ENCODE measurements at regions not wholly inside any gene's neighbourhood (a gene's known extent, or its start where the extent isn't known, plus 50 kb on each side); places are given as distances from the start of the nearest gene placed in this dataset.
"Not testable (repeated sequence)": the region's sequence is repeated elsewhere in the genome, so short reads cannot be mapped to it uniquely, and the experiment has no call there.

GRCh38 chr7:79709574-79710409 is 256.3 kb upstream of the MAGI2 start:
- no peak for DNase-seq

DNA sequence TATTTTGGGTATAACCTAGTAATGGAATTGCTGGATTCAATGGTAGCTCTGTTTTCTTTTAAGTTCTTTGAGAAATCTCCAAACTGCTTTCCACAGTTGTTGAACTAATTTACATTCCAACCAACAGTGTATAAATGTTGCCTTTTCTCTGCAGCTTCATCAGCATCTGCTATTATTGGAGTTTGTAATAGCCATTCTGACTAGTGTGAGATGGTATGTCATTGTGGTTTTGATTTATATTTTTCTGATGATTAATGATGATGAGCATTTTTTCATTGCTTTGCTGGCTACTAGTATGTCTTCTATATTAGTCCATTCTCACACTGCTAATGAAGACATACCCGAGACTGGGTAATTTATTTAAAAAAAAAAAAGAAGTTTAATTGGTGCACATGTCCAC is 248.6 kb upstream of the MAGI2 start:
- DNase-seq = no peak

GRCh38 chr7:79692015-79692414 is 238.5 kb upstream of the MAGI2 start:
- no peak for DNase-seq

- no peak for DNase-seq
These were observed 237.6 kb upstream of the MAGI2 start for GRCh38 chr7:79691074-79691473.

GRCh38 chr7:79684384-79684783 is 230.9 kb upstream of the MAGI2 start:
- no peak for DNase-seq

GRCh38 chr7:79683916-79684315 is 230.4 kb upstream of the MAGI2 start:
- no peak for DNase-seq

DNA sequence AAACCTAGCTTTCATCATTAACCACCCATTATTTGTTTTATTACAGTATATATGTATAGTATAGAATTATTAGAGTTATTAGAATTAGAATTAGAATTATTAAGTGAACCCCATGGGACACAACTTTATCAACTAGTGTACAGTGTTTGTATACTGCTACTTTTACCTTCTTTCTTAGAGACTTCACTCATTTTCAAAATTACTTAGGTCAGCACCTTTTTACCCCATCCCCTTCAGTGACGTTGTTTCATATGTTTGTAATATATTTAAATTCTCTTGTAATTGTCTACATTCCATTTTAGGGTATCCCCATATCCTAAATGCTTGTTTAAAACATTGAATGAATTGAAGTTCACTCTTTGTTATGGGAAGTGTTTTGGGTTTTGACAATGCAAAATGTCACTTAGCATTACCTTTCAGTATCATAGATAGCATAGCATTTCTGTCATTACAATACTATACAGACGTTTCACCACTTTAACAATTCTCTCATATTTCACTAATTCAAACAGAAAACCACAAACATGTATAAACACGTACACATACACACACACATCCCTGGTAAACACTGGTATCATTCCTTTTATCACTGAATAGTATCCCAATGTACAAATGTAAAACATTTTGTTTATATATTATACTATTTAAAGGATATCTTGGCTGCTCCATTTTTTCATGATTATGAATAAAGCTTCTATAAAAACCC is 229.9 kb upstream of the MAGI2 start:
- no peak for DNase-seq

GRCh38 chr7:79681454-79681853 is 228.0 kb upstream of the MAGI2 start:
- no peak for DNase-seq

DNA sequence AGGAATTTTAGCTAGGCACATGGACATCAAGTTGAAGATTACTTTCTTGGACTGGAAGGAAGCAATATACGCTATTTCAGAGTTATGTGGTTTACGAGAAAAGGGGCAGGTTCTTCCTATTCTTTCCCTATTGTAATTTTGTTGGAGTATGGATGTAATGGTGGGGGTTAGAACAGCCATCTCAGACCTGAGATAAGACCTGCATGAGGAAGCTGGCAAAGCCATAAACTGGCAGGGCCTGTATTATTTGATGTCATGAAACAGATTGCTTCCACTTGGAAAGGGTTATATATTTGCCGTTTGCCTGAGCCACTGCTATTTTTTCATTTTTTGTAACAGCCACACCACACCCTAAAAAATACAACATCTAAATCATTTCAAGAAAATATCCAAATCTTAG is 220.5 kb upstream of the MAGI2 start:
- DNase-seq = no peak

GRCh38 chr7:79673421-79673820 is 220.0 kb upstream of the MAGI2 start:
- no peak for DNase-seq

DNA sequence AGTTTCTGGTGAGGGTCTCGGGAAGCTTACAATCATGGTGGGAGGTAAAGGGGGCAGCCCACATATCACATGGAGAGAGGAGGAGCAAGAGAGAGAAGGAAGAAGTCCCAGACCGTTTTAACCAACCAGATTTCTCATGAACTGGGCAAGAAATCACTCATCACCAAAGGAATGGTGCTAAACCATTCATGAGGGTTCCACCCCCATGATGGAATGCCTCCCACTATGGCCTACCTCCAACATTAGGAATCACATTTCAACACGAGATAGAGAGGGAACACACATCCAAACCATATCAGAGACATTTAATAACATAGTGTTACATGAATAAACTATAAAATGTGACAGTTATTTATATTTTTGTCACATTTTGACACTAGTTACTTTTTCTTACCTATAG is 214.8 kb upstream of the MAGI2 start:
- DNase-seq = no peak

DNA sequence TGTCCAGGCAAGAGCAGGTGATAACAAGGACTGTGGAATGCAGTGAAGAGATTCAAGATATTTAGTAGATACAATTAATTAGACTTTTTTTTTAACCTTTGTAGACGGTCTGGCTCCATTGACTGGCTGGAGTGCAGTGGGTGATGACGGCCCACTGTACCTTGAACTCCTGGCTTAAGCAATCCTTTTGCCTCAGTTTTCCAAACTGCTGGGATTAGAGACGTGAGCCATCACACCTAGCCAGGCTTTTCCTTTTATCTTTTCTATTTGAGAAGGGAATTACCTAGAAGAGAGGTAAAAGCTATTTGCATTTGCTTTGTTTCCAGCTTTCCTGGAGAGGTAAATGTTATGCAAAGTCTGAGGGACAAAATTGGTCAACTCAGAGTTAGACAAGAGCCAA is 213.0 kb upstream of the MAGI2 start:
- no peak for DNase-seq

DNA sequence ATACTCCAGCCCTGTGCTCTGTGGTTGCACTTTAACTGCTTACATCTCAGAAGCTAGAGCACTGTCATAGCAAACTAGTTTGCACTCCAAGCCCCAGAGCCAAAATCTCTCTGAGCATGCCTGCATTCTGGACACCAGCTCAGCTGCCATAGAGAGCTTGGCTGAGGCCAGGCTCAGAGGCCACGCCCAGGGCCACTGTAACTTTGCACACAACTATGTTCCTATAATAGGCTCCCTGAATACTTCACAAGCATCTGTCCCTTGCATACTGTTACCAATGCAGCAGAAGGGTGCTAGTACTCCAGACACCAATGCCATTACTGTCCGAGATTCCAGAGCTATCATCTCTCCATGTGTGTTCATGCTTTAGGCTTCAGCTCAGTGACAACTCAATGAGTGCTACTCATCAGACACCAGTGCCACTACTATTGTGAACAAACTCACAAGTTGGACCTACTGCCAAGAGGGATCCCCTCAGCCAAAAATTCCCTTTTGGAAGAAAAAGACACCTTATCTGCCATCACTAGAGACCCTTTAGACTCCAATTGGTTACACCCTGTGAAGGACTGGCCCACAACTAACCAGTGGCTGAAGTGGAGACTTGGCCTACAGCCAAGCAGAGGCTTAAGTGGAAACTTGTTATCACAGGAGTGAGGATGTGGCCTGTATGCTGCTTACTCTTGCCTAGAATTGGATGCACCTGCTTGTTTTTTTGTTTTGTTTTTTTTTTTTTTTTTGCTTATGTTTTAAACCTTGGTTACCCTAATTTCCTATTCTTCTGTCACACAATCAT is 211.6 kb upstream of the MAGI2 start:
- peak; percentile 4 for DNase-seq

GRCh38 chr7:79658304-79658703 is 204.8 kb upstream of the MAGI2 start:
- no peak for DNase-seq

GRCh38 chr7:79653136-79653631 is 199.7 kb upstream of the MAGI2 start:
- no peak for DNase-seq

GRCh38 chr7:79652619-79653018 is 199.2 kb upstream of the MAGI2 start:
- DNase-seq = no peak

GRCh38 chr7:79647711-79648110 is 194.2 kb upstream of the MAGI2 start:
- DNase-seq = no peak

DNA sequence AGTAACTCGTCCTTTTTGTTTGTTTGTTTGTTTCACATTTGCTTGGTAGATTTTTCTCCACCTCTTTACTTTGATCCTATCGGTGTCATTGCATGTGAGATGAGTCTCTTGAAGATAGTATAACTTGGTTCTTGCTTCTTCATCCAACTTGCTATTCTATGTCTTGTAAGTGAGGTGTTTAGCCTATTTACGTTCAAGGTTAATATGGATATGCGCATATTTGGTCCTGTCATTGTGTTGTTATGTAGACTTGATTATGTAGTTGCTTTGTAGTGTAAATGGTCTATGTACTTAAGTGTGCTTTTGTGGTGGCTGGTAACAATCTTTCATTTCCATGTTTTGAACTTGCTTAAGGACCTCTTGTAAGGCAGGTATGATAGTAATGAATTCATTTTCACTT is 192.8 kb upstream of the MAGI2 start:
- DNase-seq = no peak

GRCh38 chr7:79636849-79637248 is 183.4 kb upstream of the MAGI2 start:
- DNase-seq = no peak

DNA sequence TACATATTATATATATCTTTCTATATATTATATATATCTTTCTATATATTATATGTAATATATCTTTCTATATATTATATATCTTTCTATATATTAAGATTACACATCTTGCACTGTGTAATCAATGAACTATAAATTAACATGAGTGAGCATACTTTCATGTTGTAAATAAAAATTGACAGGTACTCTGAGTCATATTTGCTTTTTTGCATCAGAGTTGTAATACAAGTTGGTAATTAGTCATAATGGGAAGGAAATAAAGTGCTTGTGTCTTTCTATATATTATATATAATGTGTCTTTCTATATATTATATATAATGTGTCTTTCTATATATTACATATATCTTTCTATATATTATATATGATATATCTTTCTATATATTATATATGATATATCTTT is 172.5 kb upstream of the MAGI2 start:
- DNase-seq = not testable (repeated sequence)

DNA sequence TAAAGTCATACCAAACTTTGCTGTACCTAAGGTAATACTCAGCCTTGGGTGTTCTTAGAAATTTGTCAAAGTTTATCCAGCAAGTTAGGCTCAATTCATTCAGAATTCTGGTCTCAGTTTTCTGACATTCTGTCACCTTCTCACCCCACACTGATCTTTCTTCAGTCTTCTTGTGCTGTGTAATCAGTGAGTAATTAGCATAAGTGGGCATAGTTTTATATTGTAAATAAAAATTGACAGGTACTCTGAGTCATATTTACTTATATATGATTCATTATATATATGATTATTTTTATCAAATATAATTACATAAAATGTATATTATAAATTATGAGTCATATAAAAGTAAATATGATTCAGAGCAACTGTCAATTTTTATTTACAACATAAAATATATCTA is 170.9 kb upstream of the MAGI2 start:
- no peak for DNase-seq

- no peak for DNase-seq
These were observed 169.3 kb upstream of the MAGI2 start for GRCh38 chr7:79622781-79623180.

DNA sequence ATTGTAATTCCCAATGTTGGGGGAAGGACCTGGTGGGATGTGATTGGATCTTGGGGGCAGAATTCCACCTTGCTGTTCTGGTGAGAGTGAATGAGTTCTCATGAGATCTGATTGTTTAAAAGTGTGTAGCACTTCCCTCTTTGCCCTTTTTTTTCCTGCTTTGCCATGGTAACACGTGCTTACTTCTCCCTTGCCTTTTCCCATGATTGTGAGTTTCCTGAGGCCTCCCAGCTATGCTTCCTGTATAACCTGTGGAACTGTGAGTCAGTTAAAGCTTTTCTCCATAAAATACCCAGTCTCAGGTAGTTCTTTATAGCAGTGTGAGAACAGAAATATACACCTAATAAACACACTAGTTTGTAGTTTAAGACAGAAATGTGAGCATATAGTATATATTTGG is 166.8 kb upstream of the MAGI2 start:
- DNase-seq = no peak

- DNase-seq = no peak
These were observed 165.7 kb upstream of the MAGI2 start for GRCh38 chr7:79619216-79619615.

All from hematopoietic multipotent progenitor cell treated with erythropoietin and hydrocortisone succinate and interleukin-3 and kit ligand, for 4 days (in vitro differentiated cells).